ENCODE measurements at regions not wholly inside any gene's neighbourhood (a gene's known extent, or its start where the extent isn't known, plus 50 kb on each side); places are given as distances from the start of the nearest gene placed in this dataset.

DNA sequence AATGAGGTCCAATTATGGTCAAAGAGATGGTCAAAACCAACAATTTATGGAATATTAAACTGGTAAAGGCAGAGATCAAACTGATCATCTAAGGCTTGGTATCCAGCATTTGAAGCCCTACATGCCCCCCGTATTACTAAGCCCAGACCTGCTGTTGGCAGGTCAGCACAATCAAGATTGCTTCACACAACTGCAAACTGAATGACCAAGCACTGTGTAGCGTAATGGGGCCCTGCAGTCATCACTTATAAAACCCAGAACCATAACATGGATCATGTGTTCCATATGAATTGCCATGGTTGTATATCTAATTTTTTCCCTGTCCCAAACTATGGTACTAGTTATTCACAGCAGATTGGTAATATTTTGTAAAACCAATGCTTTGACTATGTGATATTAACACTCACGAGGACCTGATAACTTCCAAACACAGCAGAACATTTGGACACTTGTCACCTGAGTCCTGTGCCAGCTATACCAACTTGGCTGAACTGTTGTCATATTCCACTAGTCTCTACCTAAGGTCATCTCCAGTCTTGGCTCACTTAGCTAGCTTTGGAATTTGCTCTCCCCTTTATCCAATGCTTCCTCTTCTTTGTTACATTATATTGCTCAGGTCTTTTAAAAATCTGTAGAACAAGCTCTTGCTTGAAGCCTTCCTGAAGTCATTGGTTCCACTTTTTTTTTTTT is 81.7 kb upstream of the HMHB1 start:
- TF ChIP-seq, protein P1, sequence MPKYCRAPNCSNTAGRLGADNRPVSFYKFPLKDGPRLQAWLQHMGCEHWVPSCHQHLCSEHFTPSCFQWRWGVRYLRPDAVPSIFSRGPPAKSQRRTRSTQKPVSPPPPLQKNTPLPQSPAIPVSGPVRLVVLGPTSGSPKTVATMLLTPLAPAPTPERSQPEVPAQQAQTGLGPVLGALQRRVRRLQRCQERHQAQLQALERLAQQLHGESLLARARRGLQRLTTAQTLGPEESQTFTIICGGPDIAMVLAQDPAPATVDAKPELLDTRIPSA (CRISPR knock-in tag; IDR thresholded peaks at IDR 0.05; ENCODE audit: borderline replicate concordance): no peak
- TF ChIP-seq SP1 (IDR thresholded peaks at IDR 0.05) (no peak), SP1 (CRISPR knock-in tag; IDR thresholded peaks at IDR 0.05) (no peak), CREB1 (IDR thresholded peaks at IDR 0.05) (no peak), CREB1 (CRISPR knock-in tag; IDR thresholded peaks at IDR 0.05) (no peak)
- TF ChIP-seq, protein P2, sequence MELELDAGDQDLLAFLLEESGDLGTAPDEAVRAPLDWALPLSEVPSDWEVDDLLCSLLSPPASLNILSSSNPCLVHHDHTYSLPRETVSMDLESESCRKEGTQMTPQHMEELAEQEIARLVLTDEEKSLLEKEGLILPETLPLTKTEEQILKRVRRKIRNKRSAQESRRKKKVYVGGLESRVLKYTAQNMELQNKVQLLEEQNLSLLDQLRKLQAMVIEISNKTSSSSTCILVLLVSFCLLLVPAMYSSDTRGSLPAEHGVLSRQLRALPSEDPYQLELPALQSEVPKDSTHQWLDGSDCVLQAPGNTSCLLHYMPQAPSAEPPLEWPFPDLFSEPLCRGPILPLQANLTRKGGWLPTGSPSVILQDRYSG (CRISPR knock-in tag; IDR thresholded peaks at IDR 0.05): no peak
- ChIA-PET CTCF (ENCODE audit: low intra/inter-chr PET ratio, low total read pairs) (no interaction called here), POLR2A (no interaction called here)
- Histone ChIP-seq H2AFZ (ENCODE audit: low read length) (no peak overlapping the region), H3K27ac (ENCODE audit: extremely low read length, insufficient read depth, low read length) (no peak overlapping the region), H3K27me3 (ENCODE audit: control insufficient read depth in 1 of 2, insufficient read depth in 2 of 2, low read length in 2 of 2) (peaks cover 0 to 11% of the 10 kb centered on the region in 2 experiments; a peak in 2 of 5 replicates), H3K4me2 (ENCODE audit: low read depth, low read length) (no peak overlapping the region), H3K9me3 (ENCODE audit: low read length) (no peaks in the 10 kb centered on the region), H3K4me1 (ENCODE audit: insufficient read depth, low read length) (no peaks in the 10 kb centered on the region), H3K4me3 (replicated peaks in 1 of 3; ENCODE audit: insufficient read depth in 1 of 3, low read depth in 2 of 3, low read length in 3 of 3) (no peak overlapping the region), H3K9ac (ENCODE audit: insufficient read depth, low read depth, low read length) (no peak overlapping the region), H4K20me1 (ENCODE audit: insufficient read depth, low read length) (no peaks in the 10 kb centered on the region), H3K79me2 (ENCODE audit: insufficient read depth, low read length) (no peaks in the 10 kb centered on the region), H3K36me3 (replicated peaks in 1 of 2; ENCODE audit: control insufficient read depth in 1 of 2, insufficient read depth in 2 of 2, low read length in 2 of 2) (no peaks in the 10 kb centered on the region)
- in situ Hi-C loops (cut with HindIII; ENCODE audit: extremely low pct_ligation_motif_present, low pct_unique_long_range_greater_than_20kb) (no loop called here), intact Hi-C loops (cut with micrococcal nuclease; ENCODE audit: unreplicated experiment) (no loop called here)
- 2% methylated on average over 3 of the region's 3 CpGs for WGBS (ENCODE audit: low lambda C conversion rate)
- DNase-seq (ENCODE audit: low spot score) (no peak), ATAC-seq (no peak), FAIRE-seq (no peak)
- BruUV-seq (replicated peaks): no TSS peak

DNA sequence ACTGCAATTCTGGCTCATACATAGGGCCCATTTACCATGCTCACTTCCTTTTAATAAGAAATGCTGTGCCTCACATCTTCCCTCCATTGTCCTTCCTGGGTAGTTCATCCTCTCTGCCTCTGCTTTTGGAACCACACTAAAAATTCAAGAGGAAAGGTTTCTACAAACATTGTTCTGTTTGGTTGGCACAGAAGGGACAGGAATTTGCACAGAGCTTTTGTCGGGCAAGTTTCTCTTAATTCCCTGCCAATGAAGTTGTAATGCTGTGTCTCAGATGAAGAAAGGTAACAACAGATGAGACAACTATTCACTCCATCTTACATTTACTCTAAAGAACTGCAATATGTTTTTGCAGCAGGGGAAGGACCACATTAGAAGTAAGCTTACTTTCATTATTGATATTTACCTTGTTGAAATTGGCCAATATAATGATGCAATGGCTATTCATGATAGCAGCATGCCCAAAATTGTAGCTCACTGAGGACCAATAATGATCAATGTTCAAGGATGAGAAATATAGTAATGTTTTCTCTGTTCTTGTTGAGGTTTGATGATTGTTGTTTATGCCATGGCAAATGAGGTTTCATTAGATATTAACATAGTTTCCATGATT is 82.5 kb upstream of the HMHB1 start:
- no peak for FAIRE-seq
- POLR2A ChIA-PET: no interaction called here
- in situ Hi-C loops (cut with HindIII; ENCODE audit: extremely low pct_ligation_motif_present, low pct_unique_long_range_greater_than_20kb): no loop called here

More for the DNA sequence above, 82.5 kb upstream of the HMHB1 start:
- no TSS peak for BruUV-seq (replicated peaks)
- Histone ChIP-seq H3K27ac (ENCODE audit: extremely low read length, insufficient read depth, low read length) (no peak overlapping the region), H3K36me3 (replicated peaks in 1 of 2; ENCODE audit: control insufficient read depth in 1 of 2, insufficient read depth in 2 of 2, low read length in 2 of 2) (no peaks in the 10 kb centered on the region), H3K4me1 (ENCODE audit: insufficient read depth, low read length) (no peaks in the 10 kb centered on the region), H3K4me3 (replicated peaks in 1 of 3; ENCODE audit: insufficient read depth in 1 of 3, low read depth in 2 of 3, low read length in 3 of 3) (no peak overlapping the region), H3K9ac (ENCODE audit: insufficient read depth, low read depth, low read length) (no peak overlapping the region), H3K9me3 (ENCODE audit: low read length) (no peaks in the 10 kb centered on the region), H3K4me2 (ENCODE audit: low read depth, low read length) (no peak overlapping the region), H3K79me2 (ENCODE audit: insufficient read depth, low read length) (no peaks in the 10 kb centered on the region), H4K20me1 (ENCODE audit: insufficient read depth, low read length) (no peaks in the 10 kb centered on the region), H2AFZ (ENCODE audit: low read length) (no peak overlapping the region), H3K27me3 (ENCODE audit: control insufficient read depth in 1 of 2, insufficient read depth in 2 of 2, low read length in 2 of 2) (peaks cover 0 to 11% of the 10 kb centered on the region in 2 experiments; a peak in 2 of 5 replicates)
- intact Hi-C loops (cut with micrococcal nuclease; ENCODE audit: unreplicated experiment): no loop called here
- no peak for ATAC-seq
- TF ChIP-seq ARNT2 (CRISPR knock-in tag; IDR thresholded peaks at IDR 0.05; ENCODE audit: low read depth) (no peak), PPARG (CRISPR knock-in tag; conservative IDR thresholded peaks at IDR 0.05) (no peak), ATF5 (CRISPR knock-in tag; IDR thresholded peaks at IDR 0.05; ENCODE audit: low read depth) (no peak), ATF7 (IDR thresholded peaks at IDR 0.05) (0 out of 2 replicates have a peak, but pooled peaks have one; percentile 20), ATF7 (CRISPR knock-in tag; IDR thresholded peaks at IDR 0.05) (no peak)
- WGBS (ENCODE audit: low lambda C conversion rate): 4% methylated on average over 1 of the region's 1 CpG
- no peak for DNase-seq (ENCODE audit: low spot score)
- CTCF ChIA-PET (ENCODE audit: low intra/inter-chr PET ratio, low total read pairs): no interaction called here

All from HepG2 (cell line).